Kidney epithelial cell (primary cell): ENCODE measurements at regions not wholly inside any gene's neighbourhood (a gene's known extent, or its start where the extent isn't known, plus 50 kb on each side); places are given as distances from the start of the nearest gene placed in this dataset.

ENCODE experiments used
- DNase-seq: peaks from one replicate; pipeline ENCODE4 v3.0.0-alpha.2; 2010; ENCODE audit warnings: low read depth
- H3K27me3 ChIP-seq: 2 replicates; pipeline ENCODE4 v1.6.0; 2011; ENCODE audit warnings: low read length; ENCODE audit not compliant: control insufficient read depth, insufficient read depth
- H3K36me3 ChIP-seq: 2 replicates; pipeline ENCODE4 v1.5.1; 2011; ENCODE audit warnings: low read length; ENCODE audit not compliant: control insufficient read depth, insufficient read depth
- H3K4me3 ChIP-seq: 2 replicates; pipeline ENCODE4 v1.5.1; 2011; ENCODE audit warnings: low read depth, mild to moderate bottlenecking, control low read depth, low read length
- TF ChIP-seq, protein P1 (sequence below): IDR thresholded peaks from 2 replicates; pipeline ENCODE4 v1.5.1; 2011; ENCODE audit warnings: mild to moderate bottlenecking, moderate library complexity, low read length, control low read depth, inconsistent platforms; ENCODE audit not compliant: insufficient read depth, poor library complexity, severe bottlenecking

DNA sequence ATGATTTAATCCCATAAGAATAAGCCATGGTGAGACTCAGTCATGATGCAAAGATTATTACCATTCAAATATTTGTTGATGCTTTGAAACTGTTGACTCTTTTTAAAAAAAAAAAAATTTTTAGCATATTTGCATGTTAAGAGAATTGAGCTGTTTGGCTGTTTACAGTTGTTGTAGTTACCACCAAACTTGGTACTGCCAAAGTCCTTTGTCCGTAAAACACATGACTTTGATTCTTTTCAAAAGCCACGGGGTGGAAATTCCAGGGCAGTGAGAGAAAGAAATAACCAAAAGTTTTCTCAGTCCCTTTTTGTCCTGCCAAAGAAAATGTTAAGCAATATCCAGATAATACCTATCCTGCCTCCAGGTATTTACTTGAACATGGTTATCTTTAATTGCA lies 474.8 kb downstream of the METTL4 start:
- TF ChIP-seq, protein P1, sequence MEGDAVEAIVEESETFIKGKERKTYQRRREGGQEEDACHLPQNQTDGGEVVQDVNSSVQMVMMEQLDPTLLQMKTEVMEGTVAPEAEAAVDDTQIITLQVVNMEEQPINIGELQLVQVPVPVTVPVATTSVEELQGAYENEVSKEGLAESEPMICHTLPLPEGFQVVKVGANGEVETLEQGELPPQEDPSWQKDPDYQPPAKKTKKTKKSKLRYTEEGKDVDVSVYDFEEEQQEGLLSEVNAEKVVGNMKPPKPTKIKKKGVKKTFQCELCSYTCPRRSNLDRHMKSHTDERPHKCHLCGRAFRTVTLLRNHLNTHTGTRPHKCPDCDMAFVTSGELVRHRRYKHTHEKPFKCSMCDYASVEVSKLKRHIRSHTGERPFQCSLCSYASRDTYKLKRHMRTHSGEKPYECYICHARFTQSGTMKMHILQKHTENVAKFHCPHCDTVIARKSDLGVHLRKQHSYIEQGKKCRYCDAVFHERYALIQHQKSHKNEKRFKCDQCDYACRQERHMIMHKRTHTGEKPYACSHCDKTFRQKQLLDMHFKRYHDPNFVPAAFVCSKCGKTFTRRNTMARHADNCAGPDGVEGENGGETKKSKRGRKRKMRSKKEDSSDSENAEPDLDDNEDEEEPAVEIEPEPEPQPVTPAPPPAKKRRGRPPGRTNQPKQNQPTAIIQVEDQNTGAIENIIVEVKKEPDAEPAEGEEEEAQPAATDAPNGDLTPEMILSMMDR: no peak
- no peaks in the 10 kb centered on the region for H3K36me3 ChIP-seq
- no peak for DNase-seq

DNA sequence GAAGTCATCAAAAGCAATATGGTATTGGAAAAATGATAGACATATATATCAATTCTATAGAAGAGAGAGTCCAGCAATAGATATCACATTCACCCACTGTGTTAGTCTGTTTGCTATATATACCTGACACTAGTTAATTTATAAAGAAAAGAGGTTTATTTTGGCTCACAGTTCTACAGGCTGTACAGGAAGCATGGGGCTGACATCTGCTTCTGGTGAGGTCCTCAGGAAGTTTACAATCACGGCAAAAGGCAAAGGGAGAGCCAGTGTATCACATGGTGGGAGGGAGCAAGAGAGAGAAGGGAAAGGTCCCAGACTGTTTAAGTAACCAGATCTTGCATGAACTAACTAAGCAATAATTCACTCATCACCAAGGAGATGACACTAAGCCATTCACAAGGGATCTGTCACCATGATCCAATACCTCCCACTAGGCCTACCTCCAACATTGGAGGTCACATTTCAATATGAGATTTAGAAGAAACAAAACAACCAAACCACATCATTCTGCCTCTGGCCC lies 470.6 kb downstream of the METTL4 start:
- H3K36me3 ChIP-seq: no peaks in the 10 kb centered on the region
- TF ChIP-seq, protein P1: no peak
- no peak for DNase-seq
- no peaks in the 10 kb centered on the region for H3K27me3 ChIP-seq
- no peak overlapping the region for H3K4me3 ChIP-seq

More for the DNA sequence above, 474.8 kb downstream of the METTL4 start:
- no peaks in the 10 kb centered on the region for H3K27me3 ChIP-seq
- no peak overlapping the region for H3K4me3 ChIP-seq

DNA sequence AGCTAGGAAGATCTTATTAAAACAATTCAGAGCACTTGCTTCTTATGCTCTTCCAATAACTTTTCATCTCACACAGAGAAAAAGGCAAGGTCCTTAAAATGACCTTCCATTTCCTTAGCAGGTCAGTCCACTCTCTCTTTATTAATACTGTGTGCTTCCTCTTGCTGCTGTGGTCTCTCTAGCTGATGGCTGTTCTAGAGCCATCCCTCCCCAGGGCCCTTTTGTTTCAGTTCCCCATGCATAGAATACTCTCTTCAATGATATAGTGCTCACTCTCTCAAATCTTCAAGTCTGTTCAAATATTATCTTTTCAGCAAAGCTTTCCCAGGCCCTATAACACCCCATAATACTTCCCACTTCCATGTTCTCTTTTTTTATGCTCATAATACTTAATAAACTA lies 469.3 kb downstream of the METTL4 start:
- Histone ChIP-seq H3K4me3 (no peak overlapping the region), H3K36me3 (no peaks in the 10 kb centered on the region), H3K27me3 (no peaks in the 10 kb centered on the region)
- DNase-seq: no peak
- TF ChIP-seq, protein P1: no peak

DNA sequence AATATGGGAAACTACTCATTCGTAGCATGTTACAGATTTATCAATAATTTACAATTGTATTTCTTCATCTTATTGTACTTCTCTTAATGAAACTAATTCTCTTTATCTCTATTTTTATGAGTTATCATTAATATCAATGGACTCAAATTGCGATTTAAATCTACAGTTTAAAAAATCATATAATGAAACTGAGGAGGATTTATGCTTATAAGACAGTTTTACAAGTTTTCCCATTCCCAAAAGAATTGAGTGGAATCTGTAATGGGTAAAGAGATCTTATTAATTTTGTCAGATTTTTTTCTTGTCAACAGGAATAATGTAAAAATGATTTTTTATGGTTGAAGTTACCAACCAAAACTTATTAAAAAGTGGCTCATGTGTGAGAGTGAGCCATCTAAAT lies 468.0 kb downstream of the METTL4 start:
- H3K27me3 ChIP-seq: no peaks in the 10 kb centered on the region
- TF ChIP-seq, protein P1: no peak
- H3K4me3 ChIP-seq: no peak overlapping the region
- no peaks in the 10 kb centered on the region for H3K36me3 ChIP-seq
- no peak for DNase-seq

DNA sequence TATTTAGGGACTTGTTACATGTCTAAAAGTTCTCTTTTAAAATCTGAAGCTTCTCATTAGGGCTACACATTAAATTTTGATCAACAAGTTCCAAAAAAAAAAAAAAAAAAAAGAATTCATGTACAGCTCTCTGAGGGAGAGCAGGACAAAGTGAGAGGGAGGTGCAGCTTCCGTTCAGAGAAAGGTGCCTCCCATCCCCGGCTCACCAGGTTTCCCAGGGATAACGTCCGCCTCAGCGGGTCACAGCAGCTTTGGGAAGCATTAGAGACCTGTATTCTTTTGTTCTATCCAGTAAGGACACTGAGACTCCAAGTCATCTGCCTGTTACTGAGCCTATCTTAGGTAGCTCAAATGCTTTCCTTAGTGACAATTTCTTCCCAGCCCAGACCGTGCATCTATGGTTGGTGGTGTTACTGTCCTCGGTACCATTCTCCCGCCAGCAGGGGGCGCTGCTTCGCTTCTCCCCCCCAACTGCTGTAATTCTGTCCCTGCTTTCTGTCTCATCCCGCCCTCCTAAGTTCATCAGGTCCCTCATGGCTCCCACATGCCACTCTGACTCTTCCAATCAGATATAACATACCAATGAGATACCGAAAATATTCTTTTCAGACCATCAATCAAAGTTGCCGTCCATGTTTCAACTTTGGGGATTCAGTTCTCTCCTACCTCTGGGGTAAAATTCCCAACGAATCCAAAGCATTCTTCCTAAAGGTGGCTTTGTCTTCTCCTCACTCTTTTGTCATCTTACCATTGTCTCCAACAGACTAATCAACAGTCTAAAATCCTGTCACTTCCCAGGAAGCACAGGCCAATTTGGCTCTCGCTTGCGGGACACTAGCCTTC lies 466.5 kb downstream of the METTL4 start:
- H3K36me3 ChIP-seq: no peaks in the 10 kb centered on the region
- no peaks in the 10 kb centered on the region for H3K27me3 ChIP-seq
- H3K4me3 ChIP-seq: no peak overlapping the region
- DNase-seq: no peak
- TF ChIP-seq, protein P1: peak; percentile 78
